Kidney tubule cell (primary cell): ENCODE measurements at regions not wholly inside any gene's neighbourhood (a gene's known extent, or its start where the extent isn't known, plus 50 kb on each side); places are given as distances from the start of the nearest gene placed in this dataset.
"Not testable (repeated sequence)": the region's sequence is repeated elsewhere in the genome, so short reads cannot be mapped to it uniquely, and the experiment has no call there.

ENCODE experiments used
- DNase-seq: peaks from one replicate; pipeline ENCODE4 v3.0.0-alpha.2; 2018; ENCODE audit warnings: low spot score

DNA sequence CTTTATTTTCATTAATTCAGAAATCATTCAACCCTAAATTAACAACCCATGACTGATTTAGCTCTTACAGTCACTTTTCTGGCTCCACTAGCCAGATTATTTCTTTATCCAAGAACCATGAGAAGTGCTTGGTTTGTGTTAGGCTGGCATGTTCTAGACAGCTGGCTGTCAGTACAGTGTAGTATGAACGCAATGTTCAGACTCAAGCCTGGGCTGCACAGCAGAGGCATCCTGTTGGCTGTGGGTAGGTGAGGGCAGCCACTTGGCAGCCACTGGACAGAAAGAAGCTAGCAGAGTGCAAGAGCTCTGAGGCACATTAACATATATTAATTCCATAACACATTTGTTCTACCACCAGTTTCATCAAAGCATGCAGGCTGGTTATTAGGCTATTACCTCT is 522.9 kb upstream of the FSHR start:
- DNase-seq: no peak

DNA sequence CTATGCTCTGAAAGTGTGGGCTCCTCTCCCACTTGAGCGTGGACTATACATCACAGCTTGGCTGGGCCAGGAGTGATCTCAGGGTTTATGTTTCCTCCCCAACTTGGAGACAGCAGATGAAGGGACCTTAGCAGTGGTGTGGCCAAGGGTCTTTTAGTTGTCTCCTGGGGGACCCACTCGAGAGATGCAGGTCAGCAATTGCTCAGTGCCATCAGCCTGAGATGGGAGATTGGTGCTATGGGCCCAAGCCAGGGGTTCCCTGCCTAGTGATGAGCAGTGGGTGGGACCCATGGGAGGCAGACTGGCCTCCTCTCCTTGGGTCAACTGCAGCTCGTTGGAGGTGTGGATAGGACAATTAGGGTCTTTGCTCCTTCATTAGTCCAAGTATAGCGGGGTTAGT is 510.5 kb upstream of the FSHR start:
- DNase-seq: no peak

GRCh38 chr2:49661809-49662208 is 507.5 kb upstream of the FSHR start:
- no peak for DNase-seq

DNA sequence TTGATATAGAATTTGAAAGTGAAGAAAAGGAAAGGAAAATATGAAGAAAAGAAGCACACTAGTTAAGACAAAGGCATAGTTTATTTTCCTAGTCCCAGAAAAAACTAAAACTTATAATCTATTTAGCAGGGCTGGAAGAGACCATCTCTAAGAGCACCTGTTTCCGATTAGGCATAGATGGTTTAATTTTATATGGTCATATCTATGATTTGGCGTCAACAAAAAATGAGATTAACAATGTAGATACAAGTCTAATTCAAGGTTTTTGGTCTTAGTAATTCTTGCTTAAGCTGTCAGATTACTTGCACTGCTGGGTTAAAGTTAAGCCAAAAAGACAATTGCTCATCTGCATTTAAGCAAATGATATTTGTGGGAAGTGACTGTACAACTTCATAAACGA is 502.5 kb upstream of the FSHR start:
- no peak for DNase-seq

DNA sequence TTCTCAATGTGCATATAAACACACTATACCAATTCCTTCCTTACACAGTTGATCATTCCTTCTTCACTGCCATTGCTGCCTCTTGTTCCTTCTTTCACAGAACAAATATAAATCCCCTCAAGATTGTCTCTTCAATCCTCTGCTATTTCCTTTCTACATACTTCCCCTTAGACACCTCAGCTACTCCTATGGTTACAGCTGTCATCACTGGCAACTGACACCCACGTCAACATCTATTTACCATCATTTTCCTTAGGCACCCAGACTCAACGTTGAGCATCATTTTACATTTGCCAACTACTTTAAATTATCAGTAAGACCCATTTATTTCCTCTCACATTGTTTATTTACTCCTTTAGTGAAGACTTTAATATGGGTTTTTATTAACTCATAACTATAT is 488.8 kb upstream of the FSHR start:
- no peak for DNase-seq

DNA sequence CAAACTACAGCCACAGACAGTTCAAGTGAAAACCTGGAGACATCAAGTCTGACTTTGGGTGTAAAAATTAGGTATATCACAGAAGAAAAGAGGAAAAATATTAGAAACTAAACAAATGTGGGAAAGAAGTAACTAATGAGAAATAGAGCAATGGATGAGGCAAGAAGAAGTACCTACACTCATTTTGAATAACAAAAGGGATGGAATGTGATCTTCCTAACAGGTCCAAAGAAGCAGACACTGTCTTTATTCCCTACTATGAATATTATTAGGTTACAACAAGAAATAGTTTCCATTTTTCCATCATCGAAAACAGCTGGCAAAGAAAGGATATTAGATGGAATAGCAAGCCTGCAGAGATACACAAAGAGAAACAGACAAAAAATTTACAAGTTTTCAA is 486.3 kb upstream of the FSHR start:
- DNase-seq: no peak

DNA sequence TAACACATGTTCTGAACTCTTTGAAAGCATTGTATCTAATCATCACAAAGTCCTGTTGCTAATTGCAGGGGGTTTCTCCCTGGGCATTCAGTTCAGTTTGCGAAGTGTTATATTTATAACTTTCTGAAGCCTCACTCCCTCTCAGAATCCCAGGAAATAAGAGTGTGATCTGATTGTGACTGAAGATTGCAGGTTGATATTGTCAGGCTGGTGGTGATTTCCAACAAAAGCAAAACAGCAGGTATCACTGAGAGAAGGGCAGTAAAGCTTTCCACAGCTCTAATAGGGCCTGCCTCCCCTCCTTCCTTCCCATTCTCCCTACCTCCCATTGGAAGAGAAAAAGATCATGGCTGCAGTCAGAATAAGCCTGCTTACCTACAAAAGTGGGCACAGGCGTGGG is 466.7 kb upstream of the FSHR start:
- DNase-seq: no peak

DNA sequence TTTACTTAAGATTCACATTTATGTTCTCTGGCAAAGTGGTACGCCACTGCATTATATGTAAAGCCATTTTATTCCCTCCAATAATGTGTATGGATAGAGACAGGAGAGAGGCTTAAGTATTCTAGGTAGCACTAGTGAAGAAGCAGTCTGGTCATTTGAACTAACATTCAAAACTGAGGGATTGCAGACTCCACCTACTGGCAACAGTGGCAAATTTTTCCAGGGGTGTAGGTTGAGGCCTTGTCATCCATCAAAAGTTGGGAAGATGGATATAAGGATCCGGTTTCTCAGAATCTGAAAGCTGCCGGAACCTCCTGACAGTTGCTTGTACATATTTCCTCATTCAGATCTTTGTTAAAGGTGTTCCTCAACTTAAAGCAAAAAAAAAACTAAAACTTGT is 465.5 kb upstream of the FSHR start:
- DNase-seq: no peak

GRCh38 chr2:49618491-49618890 is 464.2 kb upstream of the FSHR start:
- no peak for DNase-seq

DNA sequence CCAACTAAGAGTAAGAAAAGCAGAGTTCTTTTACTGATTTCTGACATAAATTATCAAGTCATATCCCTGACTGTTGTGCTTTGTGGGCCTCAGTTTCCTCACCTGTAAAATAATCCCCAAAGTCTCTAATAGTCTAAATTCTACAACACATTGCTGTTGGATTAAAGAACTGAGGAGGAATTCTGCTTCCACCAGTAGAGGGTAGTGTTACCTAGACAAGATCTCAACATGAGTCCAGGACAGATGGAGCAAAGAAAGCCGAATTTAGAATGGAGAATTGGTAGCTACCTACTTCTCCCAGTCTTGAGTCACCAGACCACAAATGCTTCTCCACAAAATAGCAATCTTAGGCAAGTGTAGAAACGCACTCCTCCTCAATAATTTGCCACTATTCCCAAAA is 462.5 kb upstream of the FSHR start:
- DNase-seq: peak; percentile 34

GRCh38 chr2:49611796-49612195 is 457.5 kb upstream of the FSHR start:
- not testable (repeated sequence) for DNase-seq

DNA sequence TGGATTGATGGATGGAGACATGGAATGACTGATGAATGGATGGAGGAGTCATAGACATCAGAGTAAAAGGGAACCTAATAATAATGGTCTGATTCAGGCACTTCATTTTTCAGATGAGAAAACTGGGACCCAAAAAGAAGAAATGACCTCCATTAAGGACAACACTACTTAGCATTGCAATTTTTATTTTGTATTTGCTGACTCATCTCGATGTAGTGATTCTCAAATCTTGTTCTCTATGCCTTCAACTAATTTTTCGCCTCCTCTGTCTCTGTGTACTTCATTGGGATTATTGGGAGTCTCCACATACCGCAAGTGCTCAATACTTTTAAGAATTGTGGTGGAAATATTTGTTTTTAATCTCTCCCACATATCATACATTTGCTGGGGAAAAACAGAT is 446.2 kb upstream of the FSHR start:
- DNase-seq: no peak

DNA sequence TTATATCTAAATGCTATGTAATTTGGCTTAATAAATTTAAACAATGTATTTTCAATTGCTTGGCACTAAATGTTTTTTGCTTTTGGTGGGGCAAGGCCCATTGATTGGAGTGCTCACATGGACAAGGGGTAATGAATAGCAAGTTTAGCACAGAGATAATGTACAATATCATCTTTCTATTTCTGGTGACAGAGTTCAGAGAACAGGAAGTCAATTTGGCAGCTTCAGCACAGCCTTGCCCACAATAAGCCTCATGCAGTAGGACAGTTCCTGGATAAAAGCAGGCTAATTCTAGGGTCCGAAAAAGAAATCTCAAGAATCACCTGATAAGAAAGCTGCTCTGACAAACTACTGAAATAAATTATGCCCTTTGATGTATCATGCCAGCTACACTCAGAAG is 443.9 kb upstream of the FSHR start:
- DNase-seq: no peak

- no peak for DNase-seq
Observed at GRCh38 chr2:49585921-49586320, 431.6 kb upstream of the FSHR start.

GRCh38 chr2:49582946-49583345 is 428.6 kb upstream of the FSHR start:
- DNase-seq: no peak

- DNase-seq: no peak
Observed at GRCh38 chr2:49577041-49577440, 422.7 kb upstream of the FSHR start.

- no peak for DNase-seq
Observed at GRCh38 chr2:49569176-49569575, 414.9 kb upstream of the FSHR start.

GRCh38 chr2:49567811-49568600 is 413.7 kb upstream of the FSHR start:
- no peak for DNase-seq

GRCh38 chr2:49567021-49567420 is 412.7 kb upstream of the FSHR start:
- no peak for DNase-seq

- no peak for DNase-seq
Observed at GRCh38 chr2:49553658-49554057, 399.3 kb upstream of the FSHR start.

- DNase-seq: no peak
Observed at GRCh38 chr2:49532702-49533101, 378.4 kb upstream of the FSHR start.

DNA sequence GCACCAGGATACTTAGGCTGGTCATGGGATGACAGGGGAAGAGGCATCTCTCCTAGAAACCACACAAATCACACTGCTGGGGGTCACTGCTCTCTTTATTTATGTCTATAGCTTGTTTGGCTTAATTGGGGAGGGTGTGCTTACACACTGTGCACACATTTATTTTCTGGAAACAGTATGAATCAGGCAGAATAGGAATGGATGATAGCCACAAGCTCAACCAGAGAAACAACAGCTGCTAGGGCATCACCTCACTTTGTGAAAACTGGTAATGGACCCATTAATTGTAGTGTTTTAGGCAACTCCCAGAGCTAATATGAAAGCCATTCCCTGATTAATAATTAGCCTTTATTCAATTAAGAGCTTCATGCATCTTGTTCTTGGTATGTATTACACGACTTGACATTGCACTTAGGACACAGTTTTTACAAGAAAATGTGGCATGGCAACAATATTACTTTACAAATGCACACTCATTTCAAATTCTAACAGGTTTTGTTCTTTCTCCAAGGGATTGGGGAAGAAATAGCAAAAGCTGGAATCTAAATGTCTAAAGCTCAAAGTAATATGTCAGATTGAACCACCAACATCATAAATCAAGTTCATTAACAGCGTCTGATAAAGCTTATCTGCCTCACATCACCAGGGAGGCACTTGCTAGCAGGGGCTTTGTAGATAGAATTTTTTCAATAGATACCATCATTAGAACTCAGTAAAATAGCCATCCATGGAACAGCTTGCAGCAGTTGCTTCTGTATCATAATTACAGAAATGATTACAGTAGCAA is 361.9 kb upstream of the FSHR start:
- no peak for DNase-seq

DNA sequence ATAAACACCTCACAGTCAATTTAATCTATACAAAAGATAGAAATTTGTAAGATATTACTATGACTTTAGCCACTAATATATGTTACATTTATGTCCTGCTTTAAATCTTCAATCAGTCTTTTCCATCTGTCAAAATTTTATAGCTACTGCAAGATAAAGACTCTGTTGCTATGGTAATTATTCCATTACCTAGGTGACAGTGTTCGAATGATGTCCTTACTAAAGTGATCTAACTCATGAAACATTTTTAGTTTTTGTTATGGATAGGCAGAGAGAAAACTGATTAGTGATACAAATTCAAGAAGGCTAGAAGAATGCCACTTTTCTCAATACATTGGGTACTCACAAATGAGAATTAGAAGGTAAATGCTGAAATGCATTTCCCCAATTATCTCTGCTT is 359.9 kb upstream of the FSHR start:
- DNase-seq: no peak

DNA sequence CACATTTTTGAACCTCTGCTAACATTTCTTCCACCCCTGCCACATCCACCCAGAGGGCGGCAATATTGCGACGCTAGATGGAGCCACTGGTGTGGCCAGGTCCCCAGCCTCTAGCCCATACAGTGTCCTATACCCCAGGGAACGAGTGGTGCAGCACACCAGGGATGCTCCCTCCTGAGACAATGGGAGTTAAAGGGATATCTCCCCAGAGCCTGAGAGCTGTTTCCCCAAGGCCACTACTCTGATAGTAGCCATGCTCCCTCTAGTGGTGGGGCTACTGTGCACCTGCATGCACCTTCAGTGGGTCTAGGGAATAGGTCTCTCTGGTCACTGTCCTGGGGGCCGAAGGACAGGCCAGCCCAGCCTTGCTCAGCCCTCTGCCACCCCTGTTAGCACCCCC is 336.4 kb upstream of the FSHR start:
- peak; percentile 36 for DNase-seq
